ENCODE measurements at regions not wholly inside any gene's neighbourhood (a gene's known extent, or its start where the extent isn't known, plus 50 kb on each side); places are given as distances from the start of the nearest gene placed in this dataset.

GRCh38 chr11:70537576-70538571, 139.5 kb downstream of the CTTN start:
- DNase-seq = no peak

- no peak for DNase-seq
Measured at GRCh38 chr11:70538641-70539359, 140.5 kb downstream of the CTTN start.

GRCh38 chr11:70539360-70540095, 141.2 kb downstream of the CTTN start:
- DNase-seq = no peak

- DNase-seq = no peak
Measured at GRCh38 chr11:70540196-70540595, 141.9 kb downstream of the CTTN start.

- DNase-seq = no peak
Measured at GRCh38 chr11:70541176-70541575, 142.8 kb downstream of the CTTN start.

GRCh38 chr11:70541699-70542098, 143.4 kb downstream of the CTTN start:
- no peak for DNase-seq

- DNase-seq = no peak
Measured at GRCh38 chr11:70542406-70542805, 144.1 kb downstream of the CTTN start.

- DNase-seq = no peak
Measured at GRCh38 chr11:70542811-70543210, 144.5 kb downstream of the CTTN start.

GRCh38 chr11:70543611-70544010, 145.3 kb downstream of the CTTN start:
- no peak for DNase-seq

GRCh38 chr11:70544067-70544773, 145.9 kb downstream of the CTTN start:
- no peak for DNase-seq

- no peak for DNase-seq
Measured at GRCh38 chr11:70544774-70545609, 146.7 kb downstream of the CTTN start.

- DNase-seq = no peak
Measured at GRCh38 chr11:70545610-70545912, 147.2 kb downstream of the CTTN start.

- DNase-seq = no peak
Measured at GRCh38 chr11:70546191-70546940, 148.0 kb downstream of the CTTN start.

- DNase-seq = no peak
Measured at GRCh38 chr11:70547386-70547785, 149.1 kb downstream of the CTTN start.

- DNase-seq = no peak
Measured at GRCh38 chr11:70547821-70548670, 149.7 kb downstream of the CTTN start.

- no peak for DNase-seq
Measured at GRCh38 chr11:70548976-70549375, 150.6 kb downstream of the CTTN start.

GRCh38 chr11:70549386-70549785, 151.1 kb downstream of the CTTN start:
- no peak for DNase-seq

GRCh38 chr11:70549796-70550195, 151.5 kb downstream of the CTTN start:
- no peak for DNase-seq

GRCh38 chr11:70550456-70551195, 152.3 kb downstream of the CTTN start:
- no peak for DNase-seq
